HL-60 (cell line): ENCODE measurements at regions not wholly inside any gene's neighbourhood (a gene's known extent, or its start where the extent isn't known, plus 50 kb on each side); places are given as distances from the start of the nearest gene placed in this dataset.

ENCODE experiments used
- DNase-seq, 2 experiments: peaks; one replicate each; pipeline ENCODE4 v3.0.0-alpha.2; 2010 to 2020; ENCODE audit warnings: low read depth in 1 of 2, low spot score in 1 of 2
- H3K27ac ChIP-seq: fragments of 250-450 bp; sonication (Bioruptor Pico); replicated peaks from 2 replicates; pipeline ENCODE4 v1.5.1; 2020; ENCODE audit warnings: mild to moderate bottlenecking, moderate library complexity
- H3K27me3 ChIP-seq: fragments of 250-450 bp; sonication (Bioruptor Pico); 2 replicates; pipeline ENCODE4 v1.5.1; 2021; ENCODE audit warnings: mild to moderate bottlenecking, moderate library complexity; ENCODE audit not compliant: insufficient read depth, poor library complexity, severe bottlenecking
- H3K4me3 ChIP-seq: replicated peaks from 2 replicates; pipeline ENCODE4 v1.5.1; 2011; ENCODE audit warnings: mild to moderate bottlenecking, control low read depth, low read length; ENCODE audit not compliant: insufficient read depth
- GABPA ChIP-seq: IDR thresholded peaks from 2 replicates; pipeline ENCODE4 v1.6.1; 2012; ENCODE audit warnings: low read depth
- POLR2AphosphoS5 ChIP-seq: IDR thresholded peaks from 2 replicates; pipeline ENCODE4 v1.6.1; 2012; ENCODE audit warnings: low read depth
- SPI1 ChIP-seq: IDR thresholded peaks from 2 replicates; pipeline ENCODE4 v1.6.1; 2012; ENCODE audit warnings: low read depth, mild to moderate bottlenecking, borderline replicate concordance
- TF ChIP-seq, protein P1 (sequence below): IDR thresholded peaks from one replicate; pipeline ENCODE4 v1.5.1; 2011; ENCODE audit warnings: low read length, control low read depth, inconsistent platforms; ENCODE audit not compliant: insufficient read depth
- TF ChIP-seq, protein P2 (sequence below): IDR thresholded peaks from 2 replicates; pipeline ENCODE4 v1.6.1; 2012; ENCODE audit warnings: low read depth; ENCODE audit not compliant: insufficient replicate concordance

DNA sequence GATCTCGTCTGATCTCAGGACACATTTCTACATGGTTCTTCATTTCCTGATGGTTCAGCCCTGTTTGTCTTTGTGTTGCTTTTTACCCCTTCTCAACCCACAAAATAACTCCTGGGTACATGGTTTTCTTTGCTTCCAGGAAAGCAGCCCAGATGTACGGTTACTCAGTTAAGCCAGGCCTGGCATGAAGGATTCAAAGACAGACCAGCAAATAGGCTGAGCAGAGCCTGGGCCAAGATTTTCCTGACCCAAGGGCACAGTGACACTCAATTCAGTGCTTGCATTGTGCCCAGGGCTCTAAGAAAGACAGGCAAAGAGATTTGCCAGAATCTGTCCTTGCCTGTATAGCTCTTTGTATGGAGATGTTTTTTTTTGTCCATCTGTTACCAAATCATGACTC, 340.8 kb upstream of the KIAA1217 start:
- TF ChIP-seq, protein P1, sequence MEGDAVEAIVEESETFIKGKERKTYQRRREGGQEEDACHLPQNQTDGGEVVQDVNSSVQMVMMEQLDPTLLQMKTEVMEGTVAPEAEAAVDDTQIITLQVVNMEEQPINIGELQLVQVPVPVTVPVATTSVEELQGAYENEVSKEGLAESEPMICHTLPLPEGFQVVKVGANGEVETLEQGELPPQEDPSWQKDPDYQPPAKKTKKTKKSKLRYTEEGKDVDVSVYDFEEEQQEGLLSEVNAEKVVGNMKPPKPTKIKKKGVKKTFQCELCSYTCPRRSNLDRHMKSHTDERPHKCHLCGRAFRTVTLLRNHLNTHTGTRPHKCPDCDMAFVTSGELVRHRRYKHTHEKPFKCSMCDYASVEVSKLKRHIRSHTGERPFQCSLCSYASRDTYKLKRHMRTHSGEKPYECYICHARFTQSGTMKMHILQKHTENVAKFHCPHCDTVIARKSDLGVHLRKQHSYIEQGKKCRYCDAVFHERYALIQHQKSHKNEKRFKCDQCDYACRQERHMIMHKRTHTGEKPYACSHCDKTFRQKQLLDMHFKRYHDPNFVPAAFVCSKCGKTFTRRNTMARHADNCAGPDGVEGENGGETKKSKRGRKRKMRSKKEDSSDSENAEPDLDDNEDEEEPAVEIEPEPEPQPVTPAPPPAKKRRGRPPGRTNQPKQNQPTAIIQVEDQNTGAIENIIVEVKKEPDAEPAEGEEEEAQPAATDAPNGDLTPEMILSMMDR: no peak
- TF ChIP-seq, protein P2, sequence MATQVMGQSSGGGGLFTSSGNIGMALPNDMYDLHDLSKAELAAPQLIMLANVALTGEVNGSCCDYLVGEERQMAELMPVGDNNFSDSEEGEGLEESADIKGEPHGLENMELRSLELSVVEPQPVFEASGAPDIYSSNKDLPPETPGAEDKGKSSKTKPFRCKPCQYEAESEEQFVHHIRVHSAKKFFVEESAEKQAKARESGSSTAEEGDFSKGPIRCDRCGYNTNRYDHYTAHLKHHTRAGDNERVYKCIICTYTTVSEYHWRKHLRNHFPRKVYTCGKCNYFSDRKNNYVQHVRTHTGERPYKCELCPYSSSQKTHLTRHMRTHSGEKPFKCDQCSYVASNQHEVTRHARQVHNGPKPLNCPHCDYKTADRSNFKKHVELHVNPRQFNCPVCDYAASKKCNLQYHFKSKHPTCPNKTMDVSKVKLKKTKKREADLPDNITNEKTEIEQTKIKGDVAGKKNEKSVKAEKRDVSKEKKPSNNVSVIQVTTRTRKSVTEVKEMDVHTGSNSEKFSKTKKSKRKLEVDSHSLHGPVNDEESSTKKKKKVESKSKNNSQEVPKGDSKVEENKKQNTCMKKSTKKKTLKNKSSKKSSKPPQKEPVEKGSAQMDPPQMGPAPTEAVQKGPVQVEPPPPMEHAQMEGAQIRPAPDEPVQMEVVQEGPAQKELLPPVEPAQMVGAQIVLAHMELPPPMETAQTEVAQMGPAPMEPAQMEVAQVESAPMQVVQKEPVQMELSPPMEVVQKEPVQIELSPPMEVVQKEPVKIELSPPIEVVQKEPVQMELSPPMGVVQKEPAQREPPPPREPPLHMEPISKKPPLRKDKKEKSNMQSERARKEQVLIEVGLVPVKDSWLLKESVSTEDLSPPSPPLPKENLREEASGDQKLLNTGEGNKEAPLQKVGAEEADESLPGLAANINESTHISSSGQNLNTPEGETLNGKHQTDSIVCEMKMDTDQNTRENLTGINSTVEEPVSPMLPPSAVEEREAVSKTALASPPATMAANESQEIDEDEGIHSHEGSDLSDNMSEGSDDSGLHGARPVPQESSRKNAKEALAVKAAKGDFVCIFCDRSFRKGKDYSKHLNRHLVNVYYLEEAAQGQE: no peak
- TF ChIP-seq POLR2AphosphoS5: no peak
- no peak for TF ChIP-seq SPI1
- TF ChIP-seq GABPA: no peak
- no peak overlapping the region for H3K27ac ChIP-seq
- DNase-seq: no peak
- no peaks in the 10 kb centered on the region for H3K27me3 ChIP-seq
- H3K4me3 ChIP-seq: no peak overlapping the region

DNA sequence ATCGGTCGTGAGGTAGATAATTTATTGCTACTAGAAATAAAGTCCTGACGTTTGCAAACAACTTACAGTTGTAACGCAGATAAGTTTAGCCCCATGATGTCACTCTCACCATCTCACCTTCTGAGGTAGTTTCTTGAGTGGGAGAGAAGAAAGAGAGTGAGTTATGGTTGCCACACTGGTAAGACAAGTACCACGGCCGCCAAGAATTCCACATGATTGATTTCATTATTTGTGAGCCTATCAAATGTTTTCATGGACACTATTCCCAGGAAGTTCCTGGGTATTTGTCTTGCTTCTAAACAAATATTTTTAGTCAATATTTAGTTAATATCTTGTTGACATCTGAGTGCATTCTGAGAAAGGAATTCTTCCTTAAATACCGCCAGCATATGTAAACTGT, 339.4 kb upstream of the KIAA1217 start:
- DNase-seq: no peak
- Histone ChIP-seq H3K4me3 (no peak overlapping the region), H3K27me3 (no peaks in the 10 kb centered on the region), H3K27ac (no peak overlapping the region)
- TF ChIP-seq, protein P1: no peak
- no peak for TF ChIP-seq SPI1
- TF ChIP-seq, protein P2: no peak
- TF ChIP-seq POLR2AphosphoS5: no peak

DNA sequence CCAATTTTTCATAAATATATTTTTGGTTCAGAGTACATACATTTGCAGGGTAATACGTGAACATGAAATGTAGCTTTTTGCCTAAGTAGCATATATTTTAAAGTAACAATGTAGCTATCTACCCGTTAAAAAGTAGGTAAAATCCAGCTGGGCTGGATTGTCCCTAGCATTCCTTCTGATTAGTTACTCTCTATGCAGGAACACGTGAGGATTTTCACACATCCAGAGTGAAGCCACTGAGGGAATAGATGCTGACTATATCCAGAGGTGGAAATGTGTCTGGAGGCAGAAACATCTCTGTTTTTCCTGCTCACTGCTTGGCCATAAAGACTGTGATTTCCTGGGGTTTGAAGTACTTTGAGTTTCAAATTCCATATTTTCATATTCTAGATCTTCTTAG, 338.9 kb upstream of the KIAA1217 start:
- no peak overlapping the region for H3K4me3 ChIP-seq
- H3K27ac ChIP-seq: no peak overlapping the region
- no peak for TF ChIP-seq SPI1
- TF ChIP-seq GABPA: no peak
- TF ChIP-seq, protein P2: no peak
- TF ChIP-seq, protein P1: no peak
- TF ChIP-seq POLR2AphosphoS5: no peak
- no peak for DNase-seq
- H3K27me3 ChIP-seq: no peaks in the 10 kb centered on the region
